ENCODE measurements at regions not wholly inside any gene's neighbourhood (a gene's known extent, or its start where the extent isn't known, plus 50 kb on each side); places are given as distances from the start of the nearest gene placed in this dataset.

DNA sequence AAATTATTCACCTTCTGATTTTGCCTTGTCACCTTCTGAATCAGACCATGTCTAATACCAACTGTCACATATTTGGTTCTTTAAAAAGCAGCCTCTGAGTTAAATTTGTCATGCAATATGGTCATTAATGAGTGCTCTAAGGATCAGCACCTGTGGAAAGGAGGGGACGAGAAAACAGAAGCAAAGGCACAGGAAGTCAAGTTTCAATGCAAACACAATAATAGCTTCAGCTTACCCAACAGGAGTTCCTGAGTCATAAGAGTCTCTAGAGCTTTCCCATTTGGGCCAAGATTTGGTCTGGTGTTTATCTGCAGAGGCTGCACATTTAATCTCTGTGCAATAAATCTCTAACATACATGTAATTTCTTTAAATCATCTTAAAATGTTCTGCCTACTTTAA is 889.8 kb downstream of the CDH8 start:
- TF ChIP-seq, protein P1, sequence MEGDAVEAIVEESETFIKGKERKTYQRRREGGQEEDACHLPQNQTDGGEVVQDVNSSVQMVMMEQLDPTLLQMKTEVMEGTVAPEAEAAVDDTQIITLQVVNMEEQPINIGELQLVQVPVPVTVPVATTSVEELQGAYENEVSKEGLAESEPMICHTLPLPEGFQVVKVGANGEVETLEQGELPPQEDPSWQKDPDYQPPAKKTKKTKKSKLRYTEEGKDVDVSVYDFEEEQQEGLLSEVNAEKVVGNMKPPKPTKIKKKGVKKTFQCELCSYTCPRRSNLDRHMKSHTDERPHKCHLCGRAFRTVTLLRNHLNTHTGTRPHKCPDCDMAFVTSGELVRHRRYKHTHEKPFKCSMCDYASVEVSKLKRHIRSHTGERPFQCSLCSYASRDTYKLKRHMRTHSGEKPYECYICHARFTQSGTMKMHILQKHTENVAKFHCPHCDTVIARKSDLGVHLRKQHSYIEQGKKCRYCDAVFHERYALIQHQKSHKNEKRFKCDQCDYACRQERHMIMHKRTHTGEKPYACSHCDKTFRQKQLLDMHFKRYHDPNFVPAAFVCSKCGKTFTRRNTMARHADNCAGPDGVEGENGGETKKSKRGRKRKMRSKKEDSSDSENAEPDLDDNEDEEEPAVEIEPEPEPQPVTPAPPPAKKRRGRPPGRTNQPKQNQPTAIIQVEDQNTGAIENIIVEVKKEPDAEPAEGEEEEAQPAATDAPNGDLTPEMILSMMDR (IDR thresholded peaks at IDR 0.05): no peak
- TF ChIP-seq RFX5 (IDR thresholded peaks at IDR 0.05; ENCODE audit: low read length): no peak
- TF ChIP-seq, protein P2, sequence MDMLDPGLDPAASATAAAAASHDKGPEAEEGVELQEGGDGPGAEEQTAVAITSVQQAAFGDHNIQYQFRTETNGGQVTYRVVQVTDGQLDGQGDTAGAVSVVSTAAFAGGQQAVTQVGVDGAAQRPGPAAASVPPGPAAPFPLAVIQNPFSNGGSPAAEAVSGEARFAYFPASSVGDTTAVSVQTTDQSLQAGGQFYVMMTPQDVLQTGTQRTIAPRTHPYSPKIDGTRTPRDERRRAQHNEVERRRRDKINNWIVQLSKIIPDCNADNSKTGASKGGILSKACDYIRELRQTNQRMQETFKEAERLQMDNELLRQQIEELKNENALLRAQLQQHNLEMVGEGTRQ (IDR thresholded peaks at IDR 0.05; ENCODE audit: borderline replicate concordance, low read depth, low read length): no peak
- TF ChIP-seq, protein P3, sequence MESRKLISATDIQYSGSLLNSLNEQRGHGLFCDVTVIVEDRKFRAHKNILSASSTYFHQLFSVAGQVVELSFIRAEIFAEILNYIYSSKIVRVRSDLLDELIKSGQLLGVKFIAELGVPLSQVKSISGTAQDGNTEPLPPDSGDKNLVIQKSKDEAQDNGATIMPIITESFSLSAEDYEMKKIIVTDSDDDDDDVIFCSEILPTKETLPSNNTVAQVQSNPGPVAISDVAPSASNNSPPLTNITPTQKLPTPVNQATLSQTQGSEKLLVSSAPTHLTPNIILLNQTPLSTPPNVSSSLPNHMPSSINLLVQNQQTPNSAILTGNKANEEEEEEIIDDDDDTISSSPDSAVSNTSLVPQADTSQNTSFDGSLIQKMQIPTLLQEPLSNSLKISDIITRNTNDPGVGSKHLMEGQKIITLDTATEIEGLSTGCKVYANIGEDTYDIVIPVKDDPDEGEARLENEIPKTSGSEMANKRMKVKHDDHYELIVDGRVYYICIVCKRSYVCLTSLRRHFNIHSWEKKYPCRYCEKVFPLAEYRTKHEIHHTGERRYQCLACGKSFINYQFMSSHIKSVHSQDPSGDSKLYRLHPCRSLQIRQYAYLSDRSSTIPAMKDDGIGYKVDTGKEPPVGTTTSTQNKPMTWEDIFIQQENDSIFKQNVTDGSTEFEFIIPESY (IDR thresholded peaks at IDR 0.05; ENCODE audit: borderline replicate concordance, low read depth): no peak
- no peak for TF ChIP-seq EP300 (IDR thresholded peaks at IDR 0.05; ENCODE audit: borderline replicate concordance in 1 of 2, low read depth in 1 of 2, low read length in 1 of 2)
- TF ChIP-seq SIN3A (IDR thresholded peaks at IDR 0.05; ENCODE audit: borderline replicate concordance, low read depth, low read length): no peak
- TF ChIP-seq, protein P4, sequence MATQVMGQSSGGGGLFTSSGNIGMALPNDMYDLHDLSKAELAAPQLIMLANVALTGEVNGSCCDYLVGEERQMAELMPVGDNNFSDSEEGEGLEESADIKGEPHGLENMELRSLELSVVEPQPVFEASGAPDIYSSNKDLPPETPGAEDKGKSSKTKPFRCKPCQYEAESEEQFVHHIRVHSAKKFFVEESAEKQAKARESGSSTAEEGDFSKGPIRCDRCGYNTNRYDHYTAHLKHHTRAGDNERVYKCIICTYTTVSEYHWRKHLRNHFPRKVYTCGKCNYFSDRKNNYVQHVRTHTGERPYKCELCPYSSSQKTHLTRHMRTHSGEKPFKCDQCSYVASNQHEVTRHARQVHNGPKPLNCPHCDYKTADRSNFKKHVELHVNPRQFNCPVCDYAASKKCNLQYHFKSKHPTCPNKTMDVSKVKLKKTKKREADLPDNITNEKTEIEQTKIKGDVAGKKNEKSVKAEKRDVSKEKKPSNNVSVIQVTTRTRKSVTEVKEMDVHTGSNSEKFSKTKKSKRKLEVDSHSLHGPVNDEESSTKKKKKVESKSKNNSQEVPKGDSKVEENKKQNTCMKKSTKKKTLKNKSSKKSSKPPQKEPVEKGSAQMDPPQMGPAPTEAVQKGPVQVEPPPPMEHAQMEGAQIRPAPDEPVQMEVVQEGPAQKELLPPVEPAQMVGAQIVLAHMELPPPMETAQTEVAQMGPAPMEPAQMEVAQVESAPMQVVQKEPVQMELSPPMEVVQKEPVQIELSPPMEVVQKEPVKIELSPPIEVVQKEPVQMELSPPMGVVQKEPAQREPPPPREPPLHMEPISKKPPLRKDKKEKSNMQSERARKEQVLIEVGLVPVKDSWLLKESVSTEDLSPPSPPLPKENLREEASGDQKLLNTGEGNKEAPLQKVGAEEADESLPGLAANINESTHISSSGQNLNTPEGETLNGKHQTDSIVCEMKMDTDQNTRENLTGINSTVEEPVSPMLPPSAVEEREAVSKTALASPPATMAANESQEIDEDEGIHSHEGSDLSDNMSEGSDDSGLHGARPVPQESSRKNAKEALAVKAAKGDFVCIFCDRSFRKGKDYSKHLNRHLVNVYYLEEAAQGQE (IDR thresholded peaks at IDR 0.05; ENCODE audit: low read depth, low read length): no peak
- no peak for TF ChIP-seq GABPA (IDR thresholded peaks at IDR 0.05; ENCODE audit: low read depth)

Measured in SK-N-SH (cell line).